Liver (tissue), 8 donors: ENCODE measurements at regions not wholly inside any gene's neighbourhood (a gene's known extent, or its start where the extent isn't known, plus 50 kb on each side); places are given as distances from the start of the nearest gene placed in this dataset.

Source experiments
- DNase-seq: peaks from one replicate; pipeline ENCODE4 v3.0.0-alpha.2; 2017; ENCODE audit warnings: low spot score
- H3K27ac ChIP-seq, 2 donors: one replicate each; pipeline ENCODE4 v1.7.0; 2013; ENCODE audit warnings: inconsistent platforms in 2 of 2, low read length in 2 of 2, control low read depth in 1 of 2, low read depth in 1 of 2, mild to moderate bottlenecking in 1 of 2
- H3K27me3 ChIP-seq, 4 donors: one replicate each; pipeline versions ENCODE4 v1.6.1 to v1.7.0; 2013; ENCODE audit warnings: low read length in 3 of 4, inconsistent platforms in 1 of 4, mild to moderate bottlenecking in 1 of 4, moderate library complexity in 1 of 4; ENCODE audit not compliant: control insufficient read depth in 4 of 4, insufficient read depth in 4 of 4
- H3K36me3 ChIP-seq, 4 donors: one replicate each; pipeline versions ENCODE4 v1.6.1 to v1.7.0; 2013; ENCODE audit warnings: low read length in 3 of 4, mild to moderate bottlenecking in 3 of 4, low read depth in 1 of 4, moderate library complexity in 1 of 4; ENCODE audit not compliant: control insufficient read depth in 4 of 4, insufficient read depth in 3 of 4
- H3K4me1 ChIP-seq, 4 donors: one replicate each; pipeline versions ENCODE4 v1.6.1 to v1.7.0; 2013; ENCODE audit warnings: low read length in 3 of 4, mild to moderate bottlenecking in 3 of 4, moderate library complexity in 1 of 4; ENCODE audit not compliant: control insufficient read depth in 4 of 4, insufficient read depth in 4 of 4
- H3K4me3 ChIP-seq, 3 donors: one replicate each; pipeline versions ENCODE4 v1.6.1 to v1.7.0; 2013; ENCODE audit warnings: low read length in 3 of 3, control low read depth in 1 of 3, low read depth in 1 of 3, mild to moderate bottlenecking in 1 of 3
- H3K9ac ChIP-seq, 2 donors: one replicate each; pipeline ENCODE4 v1.7.0; 2013; ENCODE audit warnings: low read length in 2 of 2, mild to moderate bottlenecking in 2 of 2, moderate library complexity in 2 of 2, control low read depth in 1 of 2, low read depth in 1 of 2
- H3K9me3 ChIP-seq, 4 donors: one replicate each; pipeline versions ENCODE4 v1.6.1 to v1.7.0; 2013; ENCODE audit warnings: low read length in 3 of 4; ENCODE audit not compliant: control insufficient read depth in 4 of 4
- ATF3 ChIP-seq: IDR thresholded peaks from 2 replicates; pipeline ENCODE4 v1.6.1; 2016; ENCODE audit warnings: antibody characterized with exemption
- CTCF ChIP-seq: fragments of 150-350 bp; IDR thresholded peaks from 2 replicates; pipeline ENCODE4 v1.5.1; 2017; ENCODE audit warnings: improper control_type of control experiment, low read depth, low read length; ENCODE audit not compliant: missing input control
- FOXA1 ChIP-seq: IDR thresholded peaks from 2 replicates; pipeline ENCODE4 v1.6.1; 2016; ENCODE audit warnings: antibody characterized with exemption
- FOXA2 ChIP-seq: IDR thresholded peaks from 2 replicates; pipeline ENCODE4 v1.6.1; 2016; ENCODE audit warnings: antibody characterized with exemption
- GABPA ChIP-seq, 2 donors: IDR thresholded peaks in 1 of 2; conservative IDR thresholded peaks in 1 of 2; 2 replicates each; pipeline ENCODE4 v1.6.1; 2016; ENCODE audit warnings: antibody characterized with exemption in 2 of 2, mild to moderate bottlenecking in 1 of 2, moderate library complexity in 1 of 2
- HNF4A ChIP-seq, 2 donors: conservative IDR thresholded peaks; 2 replicates each; pipeline ENCODE4 v1.6.1; 2016; ENCODE audit warnings: antibody characterized with exemption in 2 of 2, mild to moderate bottlenecking in 2 of 2
- HNF4G ChIP-seq: IDR thresholded peaks from 2 replicates; pipeline ENCODE4 v1.6.1; 2016; ENCODE audit warnings: antibody characterized with exemption
- NR2F2 ChIP-seq: IDR thresholded peaks from 2 replicates; pipeline ENCODE4 v1.6.1; 2016; ENCODE audit warnings: antibody characterized with exemption
- RAD21 ChIP-seq, 2 donors: IDR thresholded peaks; 2 replicates each; pipeline ENCODE4 v1.6.1; 2016; ENCODE audit warnings: antibody characterized with exemption in 2 of 2, mild to moderate bottlenecking in 2 of 2
- RXRA ChIP-seq, 2 donors: IDR thresholded peaks; 2 replicates each; pipeline ENCODE4 v1.6.1; 2017 to 2018; ENCODE audit warnings: antibody characterized with exemption in 2 of 2, mild to moderate bottlenecking in 1 of 2
- SP1 ChIP-seq: IDR thresholded peaks from 2 replicates; pipeline ENCODE4 v1.6.1; 2018; ENCODE audit warnings: antibody characterized with exemption, mild to moderate bottlenecking
- TAF1 ChIP-seq: conservative IDR thresholded peaks from 2 replicates; pipeline ENCODE4 v1.6.1; 2016; ENCODE audit warnings: antibody characterized with exemption, mild to moderate bottlenecking
- YY1 ChIP-seq: IDR thresholded peaks from 2 replicates; pipeline ENCODE4 v1.6.1; 2016; ENCODE audit warnings: antibody characterized with exemption, mild to moderate bottlenecking
- ZBTB33 ChIP-seq: IDR thresholded peaks from 2 replicates; pipeline ENCODE4 v1.6.1; 2016; ENCODE audit warnings: antibody characterized with exemption
- WGBS: extraction: QIAGEN DNeasy Blood & Tissue Kit; methylation state at CpG from one replicate; pipeline ENCODE4 v1.1.7; 2013; 5-methylcytosine and 5-hydroxymethylcytosine counted together
- TF ChIP-seq, protein P1 (sequence below): IDR thresholded peaks from 2 replicates; pipeline ENCODE4 v1.6.1; 2016; ENCODE audit warnings: antibody characterized with exemption
- TF ChIP-seq, protein P2 (sequence below): IDR thresholded peaks from 2 replicates; pipeline ENCODE4 v1.6.1; 2016; ENCODE audit warnings: antibody characterized with exemption, mild to moderate bottlenecking
- donor health status: healthy.
- donor health status: healthy.
- donor health status: healthy.
- donor health status: healthy.
- donor health status: healthy.

DNA sequence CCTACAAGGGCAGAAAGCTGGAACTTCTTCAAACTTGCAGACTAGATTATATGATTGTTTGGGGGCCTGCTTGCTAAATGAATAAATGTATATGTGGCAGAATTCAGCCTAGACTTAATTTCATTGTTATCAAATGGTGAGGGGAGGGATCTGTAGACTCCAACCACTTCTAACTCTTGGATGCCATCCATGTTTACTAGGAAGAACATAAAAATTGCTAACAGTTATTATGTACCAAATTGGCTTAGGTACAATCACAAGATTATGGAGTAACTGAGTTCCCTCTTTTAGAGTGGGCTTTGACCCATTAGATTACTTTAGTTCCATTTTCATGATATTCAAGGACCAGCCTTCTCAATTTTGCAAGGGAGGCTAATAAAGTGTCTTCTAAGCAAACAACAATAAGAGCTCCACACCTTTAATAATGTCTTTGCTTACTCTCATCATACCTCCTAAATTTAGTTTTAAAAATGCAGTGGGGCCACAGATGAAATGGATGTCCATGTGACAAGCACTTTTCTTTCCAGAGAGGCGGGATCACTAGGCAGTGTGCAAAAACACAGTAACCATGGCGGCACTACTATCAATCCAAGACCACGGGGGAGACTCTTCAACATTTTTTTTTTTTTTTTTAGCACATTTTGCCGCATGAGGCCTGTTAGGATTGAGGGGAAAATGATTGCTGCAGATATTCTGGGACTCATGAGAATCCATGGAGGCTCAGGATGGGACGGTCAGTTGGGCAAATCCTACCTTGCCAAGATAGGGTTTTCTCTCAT, 217.6 kb upstream of the SPRED2 start:
- DNase-seq: no peak
- H3K36me3 ChIP-seq: no peaks in the 10 kb centered on the region
- no peak overlapping the region for H3K27ac ChIP-seq
- 94% methylated on average over 5 of the region's 5 CpGs for WGBS
- no peak overlapping the region for H3K4me3 ChIP-seq
- H3K9me3 ChIP-seq: no peaks in the 10 kb centered on the region
- no peaks in the 10 kb centered on the region for H3K4me1 ChIP-seq
- no peak for TF ChIP-seq CTCF
- TF ChIP-seq HNF4G: no peak
- TF ChIP-seq YY1: no peak
- TF ChIP-seq, protein P1, sequence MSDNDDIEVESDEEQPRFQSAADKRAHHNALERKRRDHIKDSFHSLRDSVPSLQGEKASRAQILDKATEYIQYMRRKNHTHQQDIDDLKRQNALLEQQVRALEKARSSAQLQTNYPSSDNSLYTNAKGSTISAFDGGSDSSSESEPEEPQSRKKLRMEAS: no peak
- TF ChIP-seq ZBTB33: no peak
- no peak for TF ChIP-seq HNF4A (conservative IDR thresholded peaks at IDR 0.05)
- TF ChIP-seq, protein P2, sequence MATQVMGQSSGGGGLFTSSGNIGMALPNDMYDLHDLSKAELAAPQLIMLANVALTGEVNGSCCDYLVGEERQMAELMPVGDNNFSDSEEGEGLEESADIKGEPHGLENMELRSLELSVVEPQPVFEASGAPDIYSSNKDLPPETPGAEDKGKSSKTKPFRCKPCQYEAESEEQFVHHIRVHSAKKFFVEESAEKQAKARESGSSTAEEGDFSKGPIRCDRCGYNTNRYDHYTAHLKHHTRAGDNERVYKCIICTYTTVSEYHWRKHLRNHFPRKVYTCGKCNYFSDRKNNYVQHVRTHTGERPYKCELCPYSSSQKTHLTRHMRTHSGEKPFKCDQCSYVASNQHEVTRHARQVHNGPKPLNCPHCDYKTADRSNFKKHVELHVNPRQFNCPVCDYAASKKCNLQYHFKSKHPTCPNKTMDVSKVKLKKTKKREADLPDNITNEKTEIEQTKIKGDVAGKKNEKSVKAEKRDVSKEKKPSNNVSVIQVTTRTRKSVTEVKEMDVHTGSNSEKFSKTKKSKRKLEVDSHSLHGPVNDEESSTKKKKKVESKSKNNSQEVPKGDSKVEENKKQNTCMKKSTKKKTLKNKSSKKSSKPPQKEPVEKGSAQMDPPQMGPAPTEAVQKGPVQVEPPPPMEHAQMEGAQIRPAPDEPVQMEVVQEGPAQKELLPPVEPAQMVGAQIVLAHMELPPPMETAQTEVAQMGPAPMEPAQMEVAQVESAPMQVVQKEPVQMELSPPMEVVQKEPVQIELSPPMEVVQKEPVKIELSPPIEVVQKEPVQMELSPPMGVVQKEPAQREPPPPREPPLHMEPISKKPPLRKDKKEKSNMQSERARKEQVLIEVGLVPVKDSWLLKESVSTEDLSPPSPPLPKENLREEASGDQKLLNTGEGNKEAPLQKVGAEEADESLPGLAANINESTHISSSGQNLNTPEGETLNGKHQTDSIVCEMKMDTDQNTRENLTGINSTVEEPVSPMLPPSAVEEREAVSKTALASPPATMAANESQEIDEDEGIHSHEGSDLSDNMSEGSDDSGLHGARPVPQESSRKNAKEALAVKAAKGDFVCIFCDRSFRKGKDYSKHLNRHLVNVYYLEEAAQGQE: no peak
- TF ChIP-seq FOXA2: no peak
- TF ChIP-seq TAF1: no peak
- no peak for TF ChIP-seq RXRA (IDR thresholded peaks at IDR 0.05)
- TF ChIP-seq RAD21 (IDR thresholded peaks at IDR 0.05): no peak
- no peak for TF ChIP-seq GABPA (IDR thresholded peaks at IDR 0.05 in 1 of 2, conservative IDR thresholded peaks at IDR 0.05 in 1 of 2)
- no peak for TF ChIP-seq SP1
- TF ChIP-seq NR2F2: no peak
- TF ChIP-seq FOXA1: no peak
- TF ChIP-seq ATF3: no peak
- H3K27me3 ChIP-seq: no peaks in the 10 kb centered on the region
- no peak overlapping the region for H3K9ac ChIP-seq
